Mesendoderm (in vitro differentiated cells): ENCODE measurements at regions not wholly inside any gene's neighbourhood (a gene's known extent, or its start where the extent isn't known, plus 50 kb on each side); places are given as distances from the start of the nearest gene placed in this dataset.

Experiments
- DNase-seq: peaks from one replicate; pipeline ENCODE4 v3.0.0; 2013
- H2AK5ac ChIP-seq: 2 replicates; pipeline ENCODE4 v1.6.1; 2013; ENCODE audit warnings: low read length, inconsistent platforms
- H2BK120ac ChIP-seq: 2 replicates; pipeline ENCODE4 v1.6.1; 2013; ENCODE audit warnings: low read depth, mild to moderate bottlenecking, low read length, moderate library complexity, mixed read lengths
- H2BK15ac ChIP-seq: replicated peaks from 2 replicates; pipeline ENCODE4 v1.6.1; 2013; ENCODE audit warnings: low read depth, mild to moderate bottlenecking, moderate library complexity
- H2BK5ac ChIP-seq: 2 replicates; pipeline ENCODE4 v1.6.1; 2013; ENCODE audit warnings: low read length, inconsistent platforms
- H3K18ac ChIP-seq: 2 replicates; pipeline ENCODE4 v1.6.1; 2013; ENCODE audit warnings: mild to moderate bottlenecking, low read length, mixed read lengths
- H3K23ac ChIP-seq: one replicate; pipeline ENCODE4 v1.6.1; 2013; ENCODE audit warnings: low read length
- H3K27ac ChIP-seq: 2 replicates; pipeline ENCODE4 v1.5.1; 2013; ENCODE audit warnings: low read depth, mild to moderate bottlenecking, inconsistent platforms, low read length, moderate library complexity
- H3K27me3 ChIP-seq: 2 replicates; pipeline ENCODE4 v1.6.1; 2013; ENCODE audit warnings: low read length, control low read depth, mild to moderate bottlenecking, inconsistent platforms; ENCODE audit not compliant: insufficient read depth, poor library complexity
- H3K36me3 ChIP-seq: 2 replicates; pipeline ENCODE4 v1.6.1; 2013; ENCODE audit warnings: low read length, inconsistent platforms; ENCODE audit not compliant: control insufficient read depth, insufficient read depth
- H3K4ac ChIP-seq: one replicate; pipeline ENCODE4 v1.6.1; 2013; ENCODE audit warnings: low read depth, mild to moderate bottlenecking, low read length, moderate library complexity
- H3K4me1 ChIP-seq: 2 replicates; pipeline ENCODE4 v1.6.1; 2013; ENCODE audit warnings: low read depth, low read length, inconsistent platforms; ENCODE audit not compliant: control insufficient read depth
- H3K4me2 ChIP-seq: 2 replicates; pipeline ENCODE4 v1.6.1; 2013; ENCODE audit warnings: low read length
- H3K4me3 ChIP-seq: 2 replicates; pipeline ENCODE4 v1.5.1; 2013; ENCODE audit warnings: mild to moderate bottlenecking, low read length
- H3K56ac ChIP-seq: one replicate; pipeline ENCODE4 v1.6.1; 2013; ENCODE audit warnings: low read length
- H3K79me1 ChIP-seq: 2 replicates; pipeline ENCODE4 v1.6.1; 2013; ENCODE audit warnings: low read length, inconsistent platforms
- H3K79me2 ChIP-seq: 2 replicates; pipeline ENCODE4 v1.6.1; 2013; ENCODE audit warnings: mild to moderate bottlenecking, low read length; ENCODE audit not compliant: control insufficient read depth, insufficient read depth
- H3K9ac ChIP-seq: 2 replicates; pipeline ENCODE4 v1.6.1; 2013; ENCODE audit warnings: low read length, inconsistent platforms
- H4K5ac ChIP-seq: one replicate; pipeline ENCODE4 v1.6.1; 2013; ENCODE audit warnings: low read length
- H4K8ac ChIP-seq: one replicate; pipeline ENCODE4 v1.6.1; 2013; ENCODE audit warnings: low read depth, mild to moderate bottlenecking, control low read depth, low read length, moderate library complexity
- WGBS: extraction: QIAGEN DNeasy Blood & Tissue Kit; methylation state at CpG from one replicate; pipeline ENCODE4 v1.1.7; 2013; ENCODE audit warnings: low lambda C conversion rate, missing lambda C conversion rate; ENCODE audit not compliant: insufficient coverage; ENCODE audit errors: extremely low coverage; 5-methylcytosine and 5-hydroxymethylcytosine counted together

DNA sequence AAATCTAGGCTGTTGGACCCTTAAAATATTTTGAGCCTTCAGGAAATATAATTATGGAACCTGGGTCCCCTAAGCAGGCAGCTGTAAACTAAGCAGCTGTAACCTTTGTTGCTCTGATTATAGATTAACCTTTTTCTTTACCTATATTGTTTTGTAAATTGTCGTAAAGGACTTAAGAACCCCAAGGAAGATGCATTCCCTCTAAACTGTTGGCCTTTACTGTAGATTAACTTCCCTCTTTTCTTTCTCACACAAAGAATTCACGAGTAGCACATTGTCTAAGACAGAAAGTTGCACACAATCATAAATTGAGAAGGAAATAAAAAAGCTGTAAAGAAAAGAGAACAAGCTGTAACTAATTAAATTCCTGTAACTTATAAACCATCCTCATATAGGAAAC lies 877.3 kb downstream of the ROBO2 start:
- Histone ChIP-seq H3K23ac (no peak overlapping the region), H3K56ac (no peak overlapping the region), H3K9ac (no peak overlapping the region), H3K4me2 (no peak overlapping the region), H3K27me3 (no peaks in the 10 kb centered on the region), H3K4ac (no peak overlapping the region), H3K36me3 (no peaks in the 10 kb centered on the region), H4K8ac (no peak overlapping the region), H4K5ac (no peak overlapping the region), H2AK5ac (no peak overlapping the region), H3K4me3 (no peak overlapping the region), H3K79me2 (no peaks in the 10 kb centered on the region), H3K4me1 (no peaks in the 10 kb centered on the region), H3K27ac (no peak overlapping the region), H2BK15ac (no peak overlapping the region), H3K79me1 (no peaks in the 10 kb centered on the region), H2BK120ac (no peak overlapping the region), H3K18ac (no peak overlapping the region), H2BK5ac (no peak overlapping the region)
- DNase-seq, result no peak
- no CpG with 5 or more reads among the region's 2 CpGs for WGBS

DNA sequence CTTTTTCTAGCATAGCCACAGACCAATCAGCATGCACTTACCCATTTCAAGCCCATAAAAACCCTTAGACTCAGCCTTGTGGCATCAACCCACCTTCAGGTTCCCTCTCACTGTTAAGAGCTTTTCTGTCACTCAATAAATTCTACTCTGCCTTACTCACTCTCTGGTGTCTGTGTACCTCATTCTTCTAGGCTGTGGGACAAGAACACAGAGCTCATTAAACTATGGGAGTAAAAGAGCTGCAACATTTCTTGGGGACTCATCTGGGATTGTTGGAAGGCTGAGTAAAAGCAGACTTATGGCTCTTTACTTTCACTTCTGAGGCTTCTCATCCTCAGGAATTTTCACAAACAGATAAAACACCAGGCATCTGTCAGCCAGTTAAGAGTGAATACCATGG lies 879.3 kb downstream of the ROBO2 start:
- no peak overlapping the region for H2AK5ac ChIP-seq
- H3K27ac ChIP-seq, result no peak overlapping the region
- peak; percentile 8 for DNase-seq
- H3K56ac ChIP-seq, result no peak overlapping the region
- H3K79me1 ChIP-seq, result no peaks in the 10 kb centered on the region
- H3K4me1 ChIP-seq, result no peaks in the 10 kb centered on the region
- H3K23ac ChIP-seq, result no peak overlapping the region
- H3K4me3 ChIP-seq, result no peak overlapping the region
- no peak overlapping the region for H3K18ac ChIP-seq
- no peak overlapping the region for H3K4me2 ChIP-seq
- no peaks in the 10 kb centered on the region for H3K79me2 ChIP-seq
- no peak overlapping the region for H4K5ac ChIP-seq
- H2BK5ac ChIP-seq, result no peak overlapping the region
- no peak overlapping the region for H2BK120ac ChIP-seq
- H3K9ac ChIP-seq, result no peak overlapping the region
- H3K36me3 ChIP-seq, result no peaks in the 10 kb centered on the region
- H3K4ac ChIP-seq, result no peak overlapping the region
- no peak overlapping the region for H4K8ac ChIP-seq
- H3K27me3 ChIP-seq, result no peaks in the 10 kb centered on the region
- no peak overlapping the region for H2BK15ac ChIP-seq

DNA sequence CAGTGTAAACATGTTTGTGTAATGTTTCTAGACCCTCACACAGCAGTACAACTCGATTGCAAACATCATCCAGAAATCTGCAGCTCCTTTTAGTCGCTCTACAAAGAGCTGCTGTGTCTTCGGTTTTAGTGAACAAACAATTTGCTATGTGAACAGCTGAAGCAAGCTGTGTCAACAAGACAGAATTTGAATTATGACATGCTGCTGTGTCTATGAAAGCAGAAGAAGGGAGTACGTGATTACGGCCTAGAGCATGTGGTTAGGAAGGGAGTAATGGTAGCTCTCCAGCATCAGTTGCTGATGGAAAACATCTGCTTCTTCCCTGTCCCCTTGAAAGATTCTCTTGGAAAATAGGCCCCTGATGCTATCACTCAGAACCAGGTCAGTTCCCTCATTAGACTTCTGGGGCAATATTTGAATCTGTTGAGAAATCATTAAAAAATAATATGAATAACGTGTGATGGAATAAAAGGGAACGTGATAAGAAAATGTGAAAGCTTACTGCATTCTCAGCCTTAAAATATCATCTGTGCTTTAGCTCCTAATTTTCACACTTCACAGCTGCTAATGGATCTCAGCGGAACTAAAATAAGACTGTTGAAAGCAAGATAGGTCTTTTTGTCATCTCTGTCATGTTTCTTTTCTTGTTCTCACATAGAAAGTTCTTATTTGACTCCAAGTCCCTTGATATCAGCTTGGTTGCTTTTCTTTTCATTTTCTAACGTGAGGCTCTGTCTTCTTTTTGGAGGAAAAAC lies 891.5 kb downstream of the ROBO2 start:
- no peak overlapping the region for H3K27ac ChIP-seq

DNA sequence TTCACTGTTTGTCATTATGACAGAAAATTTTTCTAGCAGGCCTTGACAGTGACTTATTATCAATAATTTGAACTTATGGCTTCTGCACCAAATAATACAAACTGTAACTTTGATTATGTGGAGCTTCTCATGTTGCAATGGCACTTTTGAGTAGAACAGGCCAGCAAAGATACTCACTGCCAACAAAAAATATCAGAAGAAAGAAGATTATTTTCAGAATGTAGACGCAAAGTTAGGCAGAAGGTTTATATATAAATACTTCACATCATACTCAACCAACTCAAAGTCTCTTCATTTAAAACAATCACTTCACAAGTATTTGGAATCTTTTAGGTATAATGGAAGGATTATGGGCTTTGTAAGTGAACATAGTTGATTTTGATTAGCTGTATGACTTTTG lies 893.0 kb downstream of the ROBO2 start:
- Histone ChIP-seq H3K18ac (no peak overlapping the region), H3K27ac (no peak overlapping the region)
- no CpG with 5 or more reads among the region's 1 CpG for WGBS

More for the DNA sequence above, 891.5 kb downstream of the ROBO2 start:
- Histone ChIP-seq H3K18ac (no peak overlapping the region), H3K56ac (no peak overlapping the region), H3K4ac (no peak overlapping the region), H3K36me3 (no peaks in the 10 kb centered on the region), H3K9ac (no peak overlapping the region), H2BK120ac (no peak overlapping the region), H2AK5ac (no peak overlapping the region), H3K4me3 (no peak overlapping the region), H3K4me1 (no peaks in the 10 kb centered on the region), H3K27me3 (no peaks in the 10 kb centered on the region), H3K23ac (no peak overlapping the region), H2BK5ac (no peak overlapping the region), H3K79me1 (no peaks in the 10 kb centered on the region), H3K79me2 (no peaks in the 10 kb centered on the region), H3K4me2 (no peak overlapping the region), H2BK15ac (no peak overlapping the region), H4K5ac (no peak overlapping the region), H4K8ac (no peak overlapping the region)
- DNase-seq, result no peak
- WGBS, result 100% methylated on average over 2 of the region's 9 CpGs

DNA sequence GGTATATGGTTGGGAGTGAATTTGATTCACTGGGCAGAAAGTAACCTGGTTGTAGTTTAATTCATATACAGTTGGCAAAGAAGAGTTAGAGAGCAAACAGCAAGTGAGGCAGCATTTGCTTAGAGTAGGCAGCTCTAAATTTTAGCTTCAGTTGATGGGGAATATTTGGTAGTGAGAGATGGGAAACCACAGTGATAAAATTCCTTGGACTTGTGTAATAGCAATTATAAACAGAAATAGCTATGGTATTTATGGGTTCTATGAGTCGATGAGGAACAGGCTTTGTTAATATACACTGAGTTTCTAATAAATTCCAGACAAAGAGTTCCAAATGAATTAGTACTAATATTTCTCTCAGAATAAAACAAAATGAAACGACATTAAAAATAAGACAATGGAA lies 894.0 kb downstream of the ROBO2 start:
- no peak overlapping the region for H2BK5ac ChIP-seq
- H3K18ac ChIP-seq, result no peak overlapping the region
- H3K4ac ChIP-seq, result no peak overlapping the region
- H3K79me1 ChIP-seq, result no peaks in the 10 kb centered on the region
- H3K56ac ChIP-seq, result no peak overlapping the region
- H3K27ac ChIP-seq, result no peak overlapping the region
- H3K4me2 ChIP-seq, result no peak overlapping the region
- no peak overlapping the region for H2AK5ac ChIP-seq
- no peak overlapping the region for H4K5ac ChIP-seq
- H4K8ac ChIP-seq, result no peak overlapping the region
- no peak for DNase-seq
- H2BK15ac ChIP-seq, result no peak overlapping the region
- H3K36me3 ChIP-seq, result no peaks in the 10 kb centered on the region
- no peaks in the 10 kb centered on the region for H3K4me1 ChIP-seq
- H3K9ac ChIP-seq, result no peak overlapping the region
- H3K79me2 ChIP-seq, result no peaks in the 10 kb centered on the region
- H3K4me3 ChIP-seq, result no peak overlapping the region
- H3K23ac ChIP-seq, result no peak overlapping the region
- WGBS, result no CpG with 5 or more reads among the region's 2 CpGs
- H3K27me3 ChIP-seq, result no peaks in the 10 kb centered on the region
- H2BK120ac ChIP-seq, result no peak overlapping the region

More for the DNA sequence above, 893.0 kb downstream of the ROBO2 start:
- Histone ChIP-seq H3K27me3 (no peaks in the 10 kb centered on the region), H2AK5ac (no peak overlapping the region), H3K4me3 (no peak overlapping the region), H3K4ac (no peak overlapping the region), H3K79me2 (no peaks in the 10 kb centered on the region), H3K9ac (no peak overlapping the region), H3K56ac (no peak overlapping the region), H3K23ac (no peak overlapping the region), H3K4me1 (no peaks in the 10 kb centered on the region), H4K8ac (no peak overlapping the region), H3K4me2 (no peak overlapping the region), H2BK15ac (no peak overlapping the region), H3K36me3 (no peaks in the 10 kb centered on the region), H3K79me1 (no peaks in the 10 kb centered on the region), H2BK5ac (no peak overlapping the region), H2BK120ac (no peak overlapping the region), H4K5ac (no peak overlapping the region)
- DNase-seq, result no peak

DNA sequence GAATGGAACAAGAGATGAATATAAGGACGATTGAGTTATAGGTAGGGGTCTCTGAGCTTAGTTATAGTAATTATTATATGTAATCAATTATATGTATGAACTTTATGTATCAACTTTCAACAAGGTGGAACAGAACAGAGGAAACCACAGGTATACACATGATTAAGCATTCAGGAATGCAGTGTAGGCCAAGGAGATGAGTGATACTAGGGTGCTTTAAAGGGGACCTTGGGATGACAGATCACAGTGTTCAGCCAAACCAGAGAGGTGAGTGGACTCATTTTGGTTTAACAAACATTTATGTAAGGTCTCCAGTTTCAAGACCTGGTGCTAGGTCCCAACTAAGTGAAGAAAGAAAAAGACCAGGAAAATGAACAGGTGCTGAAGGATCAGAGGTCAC lies 895.5 kb downstream of the ROBO2 start:
- H3K9ac ChIP-seq, result no peak overlapping the region
- DNase-seq, result peak; percentile 4

More for the DNA sequence above, 895.5 kb downstream of the ROBO2 start:
- Histone ChIP-seq H4K5ac (no peak overlapping the region), H3K4ac (no peak overlapping the region), H4K8ac (no peak overlapping the region), H2AK5ac (no peak overlapping the region), H3K23ac (no peak overlapping the region), H3K4me2 (no peak overlapping the region), H3K36me3 (no peaks in the 10 kb centered on the region), H3K27ac (no peak overlapping the region), H2BK120ac (no peak overlapping the region), H3K79me2 (no peaks in the 10 kb centered on the region), H3K18ac (no peak overlapping the region), H3K4me3 (no peak overlapping the region), H2BK15ac (no peak overlapping the region), H3K56ac (no peak overlapping the region), H3K79me1 (no peaks in the 10 kb centered on the region), H3K4me1 (no peaks in the 10 kb centered on the region), H3K27me3 (no peaks in the 10 kb centered on the region), H2BK5ac (no peak overlapping the region)
- 100% methylated on average over 1 of the region's 1 CpG for WGBS
